Karpas-422 (cell line): ENCODE measurements at regions not wholly inside any gene's neighbourhood (a gene's known extent, or its start where the extent isn't known, plus 50 kb on each side); places are given as distances from the start of the nearest gene placed in this dataset.
"Not testable (repeated sequence)": the region's sequence is repeated elsewhere in the genome, so short reads cannot be mapped to it uniquely, and the experiment has no call there.

Experiments used
- DNase-seq: peaks from one replicate; pipeline ENCODE4 v3.0.0-alpha.2; 2015
- H2AFZ ChIP-seq: fragments of 200-600 bp; sonication (generic); 2 replicates; pipeline ENCODE4 v1.6.1; 2014; ENCODE audit warnings: antibody characterized with exemption, low read length, mixed read lengths
- H3K27ac ChIP-seq: fragments of 200-600 bp; sonication (generic); 2 replicates; pipeline ENCODE4 v1.5.1; 2014; ENCODE audit warnings: mild to moderate bottlenecking, low read length, moderate library complexity
- H3K27me3 ChIP-seq: fragments of 200-600 bp; sonication (generic); 2 replicates; pipeline ENCODE4 v1.6.1; 2014; ENCODE audit warnings: low read length, mixed read lengths
- H3K36me3 ChIP-seq: fragments of 200-600 bp; sonication (generic); 2 replicates; pipeline ENCODE4 v1.6.1; 2014; ENCODE audit warnings: low read length, mixed read lengths; ENCODE audit not compliant: insufficient read depth
- H3K4me1 ChIP-seq: fragments of 200-600 bp; sonication (generic); 2 replicates; pipeline ENCODE4 v1.6.1; 2014; ENCODE audit warnings: mild to moderate bottlenecking, low read length, mixed read lengths
- H3K4me2 ChIP-seq: fragments of 200-600 bp; sonication (generic); 2 replicates; pipeline ENCODE4 v1.6.1; 2014; ENCODE audit warnings: low read length, low read depth, mild to moderate bottlenecking; ENCODE audit not compliant: poor library complexity, severe bottlenecking
- H3K4me3 ChIP-seq: fragments of 200-600 bp; sonication (generic); 2 replicates; pipeline ENCODE4 v1.5.1; 2014; ENCODE audit warnings: mild to moderate bottlenecking, antibody characterized with exemption, low read length, mixed read lengths
- H3K79me2 ChIP-seq: fragments of 200-600 bp; sonication (generic); 2 replicates; pipeline ENCODE4 v1.6.1; 2014; ENCODE audit warnings: mild to moderate bottlenecking, low read length, mixed read lengths
- H3K9ac ChIP-seq: fragments of 200-600 bp; sonication (generic); 2 replicates; pipeline ENCODE4 v1.6.0; 2014; ENCODE audit warnings: low read length
- H3K9me2 ChIP-seq: fragments of 200-600 bp; sonication (generic), shearing (Covaris generic); replicated peaks from 2 replicates; pipeline ENCODE4 v1.6.0; 2014; ENCODE audit warnings: mild to moderate bottlenecking, low read length, moderate library complexity; ENCODE audit not compliant: insufficient read depth
- H3K9me3 ChIP-seq: fragments of 300-700, 200-600 bp; sonication (generic); 2 replicates; pipeline ENCODE4 v1.6.1; 2014; ENCODE audit warnings: low read length, mixed read lengths
- H4K20me1 ChIP-seq: fragments of 200-600 bp; sonication (generic); 2 replicates; pipeline ENCODE4 v1.6.1; 2014; ENCODE audit warnings: mild to moderate bottlenecking, antibody characterized with exemption, low read length, low read depth; ENCODE audit not compliant: insufficient read depth

- Histone ChIP-seq H3K9me3 (no peaks in the 10 kb centered on the region), H3K4me1 (no peaks in the 10 kb centered on the region), H3K79me2 (no peaks in the 10 kb centered on the region), H3K9ac (no peak overlapping the region), H3K36me3 (no peaks in the 10 kb centered on the region), H3K27ac (no peak overlapping the region), H3K9me2 (no peaks in the 10 kb centered on the region), H2AFZ (no peak overlapping the region), H3K4me2 (no peak overlapping the region), H3K27me3 (no peaks in the 10 kb centered on the region), H3K4me3 (no peak overlapping the region), H4K20me1 (no peaks in the 10 kb centered on the region)
- no peak for DNase-seq
Observed at GRCh38 chr3:34669490-34669889, 871.1 kb downstream of the PDCD6IP start.

GRCh38 chr3:34675383-34676120 is 877.1 kb downstream of the PDCD6IP start:
- Histone ChIP-seq H3K9me3 (peaks cover 4% of the 10 kb centered on the region; the same call in 1 of the 2 replicates), H2AFZ (no peak overlapping the region), H3K36me3 (no peaks in the 10 kb centered on the region), H3K27me3 (peaks cover 2% of the 10 kb centered on the region; the same call in 1 of the 2 replicates), H3K9me2 (no peaks in the 10 kb centered on the region), H3K4me1 (no peaks in the 10 kb centered on the region), H3K27ac (no peak overlapping the region), H3K9ac (no peak overlapping the region), H4K20me1 (no peaks in the 10 kb centered on the region), H3K4me2 (no peak overlapping the region), H3K4me3 (no peak overlapping the region), H3K79me2 (no peaks in the 10 kb centered on the region)
- DNase-seq: no peak

- no peak overlapping the region for H3K27ac ChIP-seq
- H3K9me3 ChIP-seq: peaks cover 4% of the 10 kb centered on the region; the same call in 1 of the 2 replicates
- no peak overlapping the region for H3K4me2 ChIP-seq
- H3K79me2 ChIP-seq: no peaks in the 10 kb centered on the region
- no peak for DNase-seq
- H4K20me1 ChIP-seq: no peaks in the 10 kb centered on the region
- H3K36me3 ChIP-seq: no peaks in the 10 kb centered on the region
- no peak overlapping the region for H3K9ac ChIP-seq
- no peak overlapping the region for H2AFZ ChIP-seq
- no peaks in the 10 kb centered on the region for H3K4me1 ChIP-seq
- no peak overlapping the region for H3K4me3 ChIP-seq
- peaks cover 2% of the 10 kb centered on the region; the same call in 1 of the 2 replicates for H3K27me3 ChIP-seq
- H3K9me2 ChIP-seq: no peaks in the 10 kb centered on the region
Observed at GRCh38 chr3:34676436-34676835, 878.0 kb downstream of the PDCD6IP start.

GRCh38 chr3:34678575-34678974 is 880.1 kb downstream of the PDCD6IP start:
- no peak overlapping the region for H3K4me2 ChIP-seq
- DNase-seq: no peak
- H3K27ac ChIP-seq: no peak overlapping the region
- H3K9me2 ChIP-seq: no peaks in the 10 kb centered on the region
- no peaks in the 10 kb centered on the region for H3K4me1 ChIP-seq
- H3K27me3 ChIP-seq: peaks cover 2% of the 10 kb centered on the region; the same call in 1 of the 2 replicates
- H3K36me3 ChIP-seq: no peaks in the 10 kb centered on the region
- H3K9ac ChIP-seq: no peak overlapping the region
- H4K20me1 ChIP-seq: no peaks in the 10 kb centered on the region
- H3K79me2 ChIP-seq: no peaks in the 10 kb centered on the region
- no peak overlapping the region for H3K4me3 ChIP-seq
- H2AFZ ChIP-seq: no peak overlapping the region
- peaks cover 4% of the 10 kb centered on the region; the same call in 1 of the 2 replicates for H3K9me3 ChIP-seq

- not testable (repeated sequence) for H3K4me3 ChIP-seq, H2AFZ ChIP-seq, H3K9me2 ChIP-seq, H3K9me3 ChIP-seq, H4K20me1 ChIP-seq, H3K27me3 ChIP-seq, DNase-seq, H3K4me1 ChIP-seq, H3K27ac ChIP-seq, H3K36me3 ChIP-seq, H3K79me2 ChIP-seq, H3K4me2 ChIP-seq, H3K9ac ChIP-seq
Observed at GRCh38 chr3:34679055-34679454, 880.6 kb downstream of the PDCD6IP start.

GRCh38 chr3:34683851-34684250 is 885.4 kb downstream of the PDCD6IP start:
- Histone ChIP-seq H4K20me1 (no peaks in the 10 kb centered on the region), H3K27ac (no peak overlapping the region), H3K27me3 (peaks cover 2% of the 10 kb centered on the region; the same call in 1 of the 2 replicates), H3K9me2 (no peaks in the 10 kb centered on the region), H3K9ac (no peak overlapping the region), H2AFZ (no peak overlapping the region), H3K79me2 (no peaks in the 10 kb centered on the region), H3K4me2 (no peak overlapping the region), H3K4me1 (no peaks in the 10 kb centered on the region), H3K4me3 (no peak overlapping the region), H3K9me3 (peaks cover 4% of the 10 kb centered on the region; the same call in 1 of the 2 replicates), H3K36me3 (no peaks in the 10 kb centered on the region)
- peak; percentile 89 for DNase-seq

GRCh38 chr3:34686541-34686940 is 888.1 kb downstream of the PDCD6IP start:
- Histone ChIP-seq H3K9me3 (no peaks in the 10 kb centered on the region), H3K36me3 (no peaks in the 10 kb centered on the region), H4K20me1 (no peaks in the 10 kb centered on the region), H3K4me3 (no peak overlapping the region), H3K27me3 (no peaks in the 10 kb centered on the region), H3K4me1 (no peaks in the 10 kb centered on the region), H2AFZ (no peak overlapping the region), H3K79me2 (no peaks in the 10 kb centered on the region), H3K4me2 (no peak overlapping the region), H3K9me2 (no peaks in the 10 kb centered on the region), H3K27ac (no peak overlapping the region), H3K9ac (no peak overlapping the region)
- DNase-seq: no peak

- Histone ChIP-seq H3K9me3 (no peaks in the 10 kb centered on the region), H3K27ac (no peak overlapping the region), H3K4me3 (no peak overlapping the region), H3K9me2 (no peaks in the 10 kb centered on the region), H3K9ac (no peak overlapping the region), H3K4me1 (no peaks in the 10 kb centered on the region), H2AFZ (no peak overlapping the region), H4K20me1 (no peaks in the 10 kb centered on the region), H3K4me2 (no peak overlapping the region), H3K36me3 (no peaks in the 10 kb centered on the region), H3K27me3 (no peaks in the 10 kb centered on the region), H3K79me2 (no peaks in the 10 kb centered on the region)
- DNase-seq: no peak
Observed at GRCh38 chr3:34687671-34688070, 889.2 kb downstream of the PDCD6IP start.
